ENCODE measurements at regions not wholly inside any gene's neighbourhood (a gene's known extent, or its start where the extent isn't known, plus 50 kb on each side); places are given as distances from the start of the nearest gene placed in this dataset.
A peak's percentile ranks its signal among the peaks of the same experiment; 100 is the strongest.

- Histone ChIP-seq H3K9me3 (no peaks in the 10 kb centered on the region), H3K4me1 (peaks cover 0 to 33% (median 4%) of the 10 kb centered on the region in 3 donors), H3K27ac (peak overlapping the region in 2 of 4 donors; percentile 7 to 45), H3K4me3 (no peak overlapping the region), H3K36me3 (no peaks in the 10 kb centered on the region), H3K27me3 (no peaks in the 10 kb centered on the region)
- ATAC-seq = no peak
- 20 to 57% methylated on average over 1 to 7 of the region's 7 CpGs for WGBS, 2 donors (ENCODE audit: low coverage in 1 of 2)
- TF ChIP-seq POLR2AphosphoS5 (IDR thresholded peaks at IDR 0.05) = no peak
- TF ChIP-seq EP300 (IDR thresholded peaks at IDR 0.05) = no peak
- no peak for TF ChIP-seq POLR2A (IDR thresholded peaks at IDR 0.05)
- TF ChIP-seq CTCF (IDR thresholded peaks at IDR 0.05) = no peak
Measured at GRCh38 chr7:25384788-25385505, 156.7 kb upstream of the NPVF start.

- no peak overlapping the region for H3K4me3 ChIP-seq
- no peaks in the 10 kb centered on the region for H3K27me3 ChIP-seq
- no peaks in the 10 kb centered on the region for H3K9me3 ChIP-seq
- WGBS, 2 donors (ENCODE audit: low coverage in 1 of 2) = no CpG with 5 or more reads among the region's 10 CpGs
- no peaks in the 10 kb centered on the region for H3K36me3 ChIP-seq
- H3K27ac ChIP-seq = peak overlapping the region in 2 of 4 donors; percentile 8 to 45
- ATAC-seq = peak; percentile 16
- H3K4me1 ChIP-seq = peaks cover 0 to 40% (median 4%) of the 10 kb centered on the region in 3 donors
- no peak for TF ChIP-seq CTCF (IDR thresholded peaks at IDR 0.05)
- TF ChIP-seq EP300 (IDR thresholded peaks at IDR 0.05) = no peak
- TF ChIP-seq POLR2A (IDR thresholded peaks at IDR 0.05) = no peak
- TF ChIP-seq POLR2AphosphoS5 (IDR thresholded peaks at IDR 0.05) = no peak
Measured at GRCh38 chr7:25385506-25386136, 157.3 kb upstream of the NPVF start.

- H3K4me3 ChIP-seq = no peak overlapping the region
- H3K4me1 ChIP-seq = peaks cover 0 to 46% (median 4%) of the 10 kb centered on the region in 3 donors
- ATAC-seq = no peak
- peak overlapping the region in 2 of 4 donors; percentile 8 to 45 for H3K27ac ChIP-seq
- no peaks in the 10 kb centered on the region for H3K36me3 ChIP-seq
- H3K27me3 ChIP-seq = no peaks in the 10 kb centered on the region
- TF ChIP-seq POLR2A (IDR thresholded peaks at IDR 0.05) = no peak
- no peak for TF ChIP-seq EP300 (IDR thresholded peaks at IDR 0.05)
- no peak for TF ChIP-seq CTCF (IDR thresholded peaks at IDR 0.05)
- no peak for TF ChIP-seq POLR2AphosphoS5 (IDR thresholded peaks at IDR 0.05)
- no peaks in the 10 kb centered on the region for H3K9me3 ChIP-seq
- 29 to 64% methylated on average over 5 to 6 of the region's 6 CpGs for WGBS, 2 donors (ENCODE audit: low coverage in 1 of 2)
Measured at GRCh38 chr7:25386311-25386744, 158.0 kb upstream of the NPVF start.

GRCh38 chr7:25388681-25389080 is 160.4 kb upstream of the NPVF start:
- Histone ChIP-seq H3K27ac (no peak overlapping the region), H3K4me3 (no peak overlapping the region), H3K4me1 (peaks cover 0 to 68% (median 4%) of the 10 kb centered on the region in 3 donors), H3K36me3 (no peaks in the 10 kb centered on the region), H3K27me3 (no peaks in the 10 kb centered on the region), H3K9me3 (no peaks in the 10 kb centered on the region)
- no peak for ATAC-seq
- no peak for TF ChIP-seq CTCF (IDR thresholded peaks at IDR 0.05)
- no peak for TF ChIP-seq POLR2A (IDR thresholded peaks at IDR 0.05)
- TF ChIP-seq POLR2AphosphoS5 (IDR thresholded peaks at IDR 0.05) = no peak
- TF ChIP-seq EP300 (IDR thresholded peaks at IDR 0.05) = no peak
- WGBS, 2 donors (ENCODE audit: low coverage in 1 of 2) = 29 to 54% methylated on average over 2 of the region's 2 CpGs

Data from gastroesophageal sphincter (tissue), 4 donors.